ENCODE measurements at regions not wholly inside any gene's neighbourhood (a gene's known extent, or its start where the extent isn't known, plus 50 kb on each side); places are given as distances from the start of the nearest gene placed in this dataset.

DNA sequence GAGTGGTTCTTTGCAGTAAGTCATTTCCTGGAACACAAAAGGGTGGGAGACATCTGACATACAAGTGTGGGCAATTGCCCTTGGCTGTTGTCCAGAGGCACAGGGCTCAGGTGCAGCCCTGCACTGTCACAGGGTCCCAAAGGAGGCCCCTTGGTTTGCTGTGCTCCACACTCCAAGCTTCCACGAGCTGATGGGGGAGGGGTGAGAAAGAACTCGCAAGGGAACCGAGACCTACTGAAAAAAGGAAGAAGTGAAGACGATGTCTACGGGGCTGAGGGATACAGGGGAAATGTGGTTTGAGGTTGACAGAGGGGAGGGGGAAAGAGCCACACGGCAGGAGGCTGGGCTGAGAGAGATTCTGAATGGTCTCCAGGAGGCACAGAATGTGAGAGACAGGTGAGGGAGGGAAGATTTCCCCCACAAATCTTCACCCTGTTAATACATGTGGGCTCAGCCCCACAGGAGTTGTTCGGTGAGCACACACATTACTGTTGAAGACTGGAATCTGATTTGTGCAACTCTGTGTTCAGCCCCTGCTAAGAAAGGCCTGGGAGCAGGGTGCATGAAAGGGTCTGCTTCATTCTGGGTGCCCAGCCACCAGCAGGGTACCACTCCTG, 123.4 kb downstream of the LY86 start:
- TF ChIP-seq, protein P1, sequence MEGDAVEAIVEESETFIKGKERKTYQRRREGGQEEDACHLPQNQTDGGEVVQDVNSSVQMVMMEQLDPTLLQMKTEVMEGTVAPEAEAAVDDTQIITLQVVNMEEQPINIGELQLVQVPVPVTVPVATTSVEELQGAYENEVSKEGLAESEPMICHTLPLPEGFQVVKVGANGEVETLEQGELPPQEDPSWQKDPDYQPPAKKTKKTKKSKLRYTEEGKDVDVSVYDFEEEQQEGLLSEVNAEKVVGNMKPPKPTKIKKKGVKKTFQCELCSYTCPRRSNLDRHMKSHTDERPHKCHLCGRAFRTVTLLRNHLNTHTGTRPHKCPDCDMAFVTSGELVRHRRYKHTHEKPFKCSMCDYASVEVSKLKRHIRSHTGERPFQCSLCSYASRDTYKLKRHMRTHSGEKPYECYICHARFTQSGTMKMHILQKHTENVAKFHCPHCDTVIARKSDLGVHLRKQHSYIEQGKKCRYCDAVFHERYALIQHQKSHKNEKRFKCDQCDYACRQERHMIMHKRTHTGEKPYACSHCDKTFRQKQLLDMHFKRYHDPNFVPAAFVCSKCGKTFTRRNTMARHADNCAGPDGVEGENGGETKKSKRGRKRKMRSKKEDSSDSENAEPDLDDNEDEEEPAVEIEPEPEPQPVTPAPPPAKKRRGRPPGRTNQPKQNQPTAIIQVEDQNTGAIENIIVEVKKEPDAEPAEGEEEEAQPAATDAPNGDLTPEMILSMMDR (IDR thresholded peaks at IDR 0.05): no peak
- Mint-ChIP-seq H3K9me3 (peaks cover 0 to 8% (median 0%) of the 10 kb centered on the region in 7 donors), H3K4me1 (peaks cover 91% of the 10 kb centered on the region), H3K27me3 (ENCODE audit: low read depth in 3 of 3) (no peaks in the 10 kb centered on the region), H3K4me3 (peak overlapping the region; percentile 65 to 72), H3K36me3 (peaks cover 15 to 26% of the 10 kb centered on the region in 2 donors), H3K27ac (peak overlapping the region; percentile 88 to 96 (median 95))
- peak overlapping the region; percentile 70 for H3K9ac ChIP-seq (ENCODE audit: insufficient read depth, low read length, poor library complexity, severe bottlenecking)
- no peaks in the 10 kb centered on the region for H3K27me3 ChIP-seq (ENCODE audit: control insufficient read depth in 2 of 2, insufficient read depth in 2 of 2, low read length in 2 of 2)
- peak overlapping the region; percentile 82 to 97 for H3K27ac ChIP-seq (ENCODE audit: low read depth in 1 of 2, low read length in 2 of 2)
- peaks cover 75 to 83% of the 10 kb centered on the region in 2 donors for H3K4me1 ChIP-seq (ENCODE audit: control insufficient read depth in 1 of 2, insufficient read depth in 2 of 2, low read length in 2 of 2)
- no peaks in the 10 kb centered on the region for H3K36me3 ChIP-seq (replicated peaks in 1 of 2; ENCODE audit: control insufficient read depth in 1 of 2, insufficient read depth in 2 of 2, low read length in 2 of 2)
- H3K9me3 ChIP-seq (replicated peaks in 1 of 2; ENCODE audit: control insufficient read depth in 1 of 2, insufficient read depth in 1 of 2, low read length in 2 of 2): no peaks in the 10 kb centered on the region
- H3K79me2 ChIP-seq (ENCODE audit: insufficient read depth, low read length): peaks cover 25% of the 10 kb centered on the region
- peak overlapping the region; percentile 39 for H2AFZ ChIP-seq (ENCODE audit: insufficient read depth, low read depth, low read length, poor library complexity, severe bottlenecking)
- peak overlapping the region in 1 of 3 experiments; percentile 45 for H3K4me3 ChIP-seq (replicated peaks in 1 of 3; ENCODE audit: low read depth in 2 of 3, low read length in 3 of 3)
- peak overlapping the region; percentile 39 for H3K4me2 ChIP-seq (replicated peaks; ENCODE audit: extremely low read depth, low read length, poor library complexity, severe bottlenecking)
- DNase-seq: peak; percentile 77 to 83 (median 81)
- intact Hi-C loops (cut with micrococcal nuclease): loop anchor here in 1 of 2 donors (5.0 kb wide), 2 partner anchors 40 to 985 kb away; no protein-coding TSS in a partner anchor
- 0% methylated on average over 4 of the region's 7 CpGs for WGBS (ENCODE audit: insufficient coverage)
- no peaks in the 10 kb centered on the region for H4K20me1 ChIP-seq (ENCODE audit: insufficient read depth, low read length)

DNA sequence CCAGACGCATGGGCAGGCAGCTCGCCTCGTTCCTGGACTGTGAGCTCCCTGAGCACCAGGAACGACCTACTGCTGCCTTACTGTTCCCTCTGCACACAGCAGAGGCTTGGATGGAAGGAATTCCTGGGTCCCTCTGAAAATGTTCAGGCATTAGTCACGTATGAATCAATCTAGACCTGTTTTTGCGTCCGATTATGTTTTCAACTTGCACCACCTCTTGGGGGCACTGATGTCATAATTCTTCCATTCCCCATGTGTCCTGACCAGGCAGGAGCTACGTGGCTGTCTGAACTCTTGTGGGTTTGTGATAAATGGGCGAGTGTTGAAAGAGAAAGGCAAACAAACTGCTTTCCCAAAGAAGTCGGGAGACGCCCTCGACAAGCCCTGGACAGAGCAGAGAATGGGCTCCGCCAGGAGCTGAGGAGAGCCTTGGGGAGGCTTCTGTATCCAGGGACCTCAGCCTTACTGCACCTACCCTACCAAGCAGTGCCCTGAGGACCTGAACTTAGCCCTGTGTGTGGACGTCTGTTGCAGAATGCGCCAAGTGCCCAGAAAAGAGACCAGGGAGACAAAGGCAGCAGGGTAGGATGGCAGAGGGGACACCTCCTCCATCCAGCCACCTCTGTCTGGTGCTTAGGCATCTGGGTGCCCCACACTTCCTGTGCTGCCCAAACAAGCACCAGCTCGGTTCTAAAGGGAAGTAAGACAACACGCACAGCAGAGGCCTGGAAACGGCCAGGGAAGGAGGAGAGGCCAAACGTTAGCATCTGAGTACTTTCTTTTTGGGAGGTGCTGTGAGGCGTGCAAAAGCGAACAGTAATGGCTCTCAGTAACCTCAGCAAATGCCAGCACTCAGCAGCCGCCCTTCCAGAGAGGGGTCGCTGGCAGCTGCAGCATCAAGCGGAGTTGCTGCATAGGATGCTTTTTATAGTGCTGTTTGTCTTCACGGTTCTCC, 124.2 kb downstream of the LY86 start:
- Histone ChIP-seq H3K4me3 (replicated peaks in 1 of 3; ENCODE audit: low read depth in 2 of 3, low read length in 3 of 3) (peak overlapping the region in 1 of 3 experiments; percentile 45), H2AFZ (ENCODE audit: insufficient read depth, low read depth, low read length, poor library complexity, severe bottlenecking) (no peak overlapping the region), H3K79me2 (ENCODE audit: insufficient read depth, low read length) (peaks cover 25% of the 10 kb centered on the region), H3K4me1 (ENCODE audit: control insufficient read depth in 1 of 2, insufficient read depth in 2 of 2, low read length in 2 of 2) (peaks cover 75 to 83% of the 10 kb centered on the region in 2 donors), H3K9ac (ENCODE audit: insufficient read depth, low read length, poor library complexity, severe bottlenecking) (peak overlapping the region; percentile 70), H3K27me3 (ENCODE audit: control insufficient read depth in 2 of 2, insufficient read depth in 2 of 2, low read length in 2 of 2) (no peaks in the 10 kb centered on the region), H3K4me2 (replicated peaks; ENCODE audit: extremely low read depth, low read length, poor library complexity, severe bottlenecking) (peak overlapping the region; percentile 39), H3K27ac (ENCODE audit: low read depth in 1 of 2, low read length in 2 of 2) (peak overlapping the region; percentile 82 to 97), H3K9me3 (replicated peaks in 1 of 2; ENCODE audit: control insufficient read depth in 1 of 2, insufficient read depth in 1 of 2, low read length in 2 of 2) (no peaks in the 10 kb centered on the region), H4K20me1 (ENCODE audit: insufficient read depth, low read length) (no peaks in the 10 kb centered on the region), H3K36me3 (replicated peaks in 1 of 2; ENCODE audit: control insufficient read depth in 1 of 2, insufficient read depth in 2 of 2, low read length in 2 of 2) (no peaks in the 10 kb centered on the region)
- TF ChIP-seq, protein P1 (IDR thresholded peaks at IDR 0.05): no peak
- peak; percentile 80 to 91 (median 86) for DNase-seq
- WGBS (ENCODE audit: insufficient coverage): 3% methylated on average over 15 of the region's 25 CpGs
- intact Hi-C loops (cut with micrococcal nuclease): loop anchor here in 1 of 2 donors (5.0 kb wide), 2 partner anchors 40 to 985 kb away; no protein-coding TSS in a partner anchor
- H3K36me3 Mint-ChIP-seq: peaks cover 15 to 26% of the 10 kb centered on the region in 2 donors
- peak overlapping the region; percentile 34 to 72 for H3K4me3 Mint-ChIP-seq
- no peaks in the 10 kb centered on the region for H3K27me3 Mint-ChIP-seq (ENCODE audit: low read depth in 3 of 3)
- peaks cover 88% of the 10 kb centered on the region for H3K4me1 Mint-ChIP-seq
- H3K27ac Mint-ChIP-seq: peak overlapping the region; percentile 88 to 96 (median 95)
- H3K9me3 Mint-ChIP-seq: peaks cover 0 to 8% (median 0%) of the 10 kb centered on the region in 7 donors

Measured in CD14-positive monocyte (primary cell).